Activated naive CD4-positive, alpha-beta T cell treated with anti-CD3 and anti-CD28 coated beads, Interleukin-2, amount 50 U/mL, for 24 hours (primary cell): ENCODE measurements at regions not wholly inside any gene's neighbourhood (a gene's known extent, or its start where the extent isn't known, plus 50 kb on each side); places are given as distances from the start of the nearest gene placed in this dataset.

ENCODE experiments used
- H3K27ac Mint-ChIP-seq: one replicate; pipeline ENCODE4 v1.8.0; 2021; ENCODE audit warnings: mild to moderate bottlenecking, mixed read lengths
- H3K27me3 Mint-ChIP-seq: one replicate; pipeline ENCODE4 v1.8.0; 2021; ENCODE audit warnings: mixed read lengths
- H3K36me3 Mint-ChIP-seq: one replicate; pipeline ENCODE4 v1.8.0; 2021; ENCODE audit warnings: mixed read lengths
- H3K4me1 Mint-ChIP-seq: one replicate; pipeline ENCODE4 v1.8.0; 2021; ENCODE audit warnings: mixed read lengths
- H3K4me3 Mint-ChIP-seq: one replicate; pipeline ENCODE4 v1.8.0; 2021; ENCODE audit warnings: mild to moderate bottlenecking, mixed read lengths
- H3K9me3 Mint-ChIP-seq: one replicate; pipeline ENCODE4 v1.8.0; 2021; ENCODE audit warnings: mixed read lengths

DNA sequence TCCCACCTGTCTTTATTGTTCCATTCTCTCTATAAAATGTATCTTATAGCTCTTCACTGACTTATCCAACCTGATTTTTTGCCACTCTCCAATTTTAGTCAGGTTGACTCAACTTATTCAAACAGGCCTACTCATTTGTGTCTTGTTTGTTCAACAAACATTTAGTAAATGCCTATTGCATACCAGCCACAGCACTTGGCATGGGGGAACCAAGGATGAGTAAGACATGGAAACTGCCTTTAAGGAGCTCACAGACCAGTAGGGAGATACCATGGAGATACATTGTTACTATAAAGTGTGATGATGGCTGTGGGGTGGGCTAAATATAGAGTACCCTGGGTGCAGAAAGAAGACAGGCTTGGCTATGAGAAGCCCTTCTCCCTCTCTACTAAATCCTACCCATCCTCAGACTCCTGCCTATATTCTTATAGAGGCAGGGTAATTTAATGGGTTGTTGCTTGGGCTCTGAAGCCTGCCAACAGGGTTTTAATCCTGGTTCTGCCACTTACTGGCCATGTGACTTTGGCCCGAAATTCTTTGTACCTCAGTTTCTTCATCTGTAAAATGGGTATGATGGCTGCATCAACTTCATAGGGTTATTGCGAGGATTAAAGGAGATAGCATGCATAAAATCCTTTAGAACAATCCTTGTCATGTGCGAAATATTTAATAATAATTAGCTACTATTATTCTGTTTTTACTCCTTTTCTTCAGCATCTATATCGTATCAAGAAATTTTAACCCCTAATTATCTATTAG is 348.5 kb upstream of the UMPS start:
- Mint-ChIP-seq H3K9me3 (no peaks in the 10 kb centered on the region), H3K27me3 (peaks cover 4% of the 10 kb centered on the region), H3K36me3 (no peaks in the 10 kb centered on the region), H3K4me1 (no peaks in the 10 kb centered on the region), H3K4me3 (no peak overlapping the region), H3K27ac (no peak overlapping the region)

DNA sequence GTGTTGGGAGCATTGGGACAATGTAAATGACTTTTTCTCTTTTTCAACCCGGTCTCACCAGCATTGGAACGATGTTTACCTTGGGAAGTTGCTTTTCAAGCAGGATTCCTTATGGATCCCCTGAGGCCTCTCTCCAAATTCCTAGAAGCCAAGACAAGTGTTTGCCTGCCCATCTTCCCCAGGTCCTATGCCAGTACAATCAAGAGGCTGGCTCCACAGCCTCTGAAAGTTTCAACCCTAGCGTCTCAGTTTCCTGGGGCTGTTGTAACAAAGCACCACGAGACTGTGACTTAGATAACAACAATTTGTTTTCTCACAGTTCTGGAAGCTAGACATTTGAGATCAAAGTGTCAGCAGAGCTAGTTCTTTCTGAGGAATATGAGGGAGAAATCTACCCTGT is 347.2 kb upstream of the UMPS start:
- Mint-ChIP-seq H3K4me3 (no peak overlapping the region), H3K4me1 (no peaks in the 10 kb centered on the region), H3K9me3 (no peaks in the 10 kb centered on the region), H3K36me3 (no peaks in the 10 kb centered on the region), H3K27ac (no peak overlapping the region), H3K27me3 (peaks cover 4% of the 10 kb centered on the region)

DNA sequence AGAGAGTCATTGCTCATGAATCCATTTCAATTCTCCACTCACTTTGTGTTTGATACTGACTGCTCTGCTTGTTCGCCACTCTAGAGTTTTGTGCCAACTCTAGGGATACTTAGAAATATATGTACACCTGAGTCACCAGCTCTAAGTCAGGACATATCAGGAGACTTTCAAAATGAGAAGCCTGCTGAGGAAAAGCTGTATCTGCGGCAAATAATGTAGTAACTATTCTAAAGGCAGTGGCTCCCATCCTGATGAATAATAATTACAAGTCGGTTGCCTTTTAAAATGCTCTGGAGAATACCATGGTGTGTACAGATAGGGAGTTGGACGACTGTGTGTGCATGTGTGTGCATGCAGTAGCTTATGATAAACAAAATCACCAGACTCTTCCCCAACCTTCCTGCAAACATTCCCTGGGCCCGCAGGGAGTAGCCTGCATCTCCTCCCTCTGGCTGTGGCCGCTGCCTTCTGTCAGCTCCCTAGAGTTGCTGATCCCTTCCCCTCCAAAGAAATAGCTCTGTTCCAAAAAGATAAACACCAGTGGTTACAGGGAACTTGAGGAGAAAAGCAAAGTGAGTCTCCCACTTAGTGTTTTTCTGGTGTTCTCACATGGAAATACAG is 346.3 kb upstream of the UMPS start:
- Mint-ChIP-seq H3K4me1 (no peaks in the 10 kb centered on the region), H3K27ac (no peak overlapping the region), H3K27me3 (peaks cover 8% of the 10 kb centered on the region), H3K9me3 (no peaks in the 10 kb centered on the region), H3K4me3 (no peak overlapping the region), H3K36me3 (no peaks in the 10 kb centered on the region)

DNA sequence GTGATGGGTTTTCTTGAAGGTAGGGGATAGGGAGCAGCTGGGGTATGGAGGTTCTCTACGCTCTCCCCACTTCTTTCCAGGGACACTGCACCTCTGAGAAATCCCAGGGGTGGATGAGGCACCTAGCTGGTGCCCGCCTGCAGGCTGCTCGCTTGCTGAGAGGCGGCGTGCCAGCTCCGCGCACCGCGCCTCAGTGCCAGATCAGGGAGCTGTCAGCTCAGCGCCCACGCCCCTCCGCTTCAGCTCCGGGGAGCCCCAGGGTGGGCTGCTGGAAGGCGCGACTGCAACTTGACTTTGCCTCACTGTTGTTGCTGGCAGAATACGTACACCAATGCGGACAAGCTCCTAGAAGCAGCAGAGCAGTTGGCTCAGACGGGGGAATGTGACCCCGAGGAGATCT is 345.7 kb upstream of the UMPS start:
- Mint-ChIP-seq H3K27ac (no peak overlapping the region), H3K4me3 (no peak overlapping the region), H3K27me3 (peaks cover 10% of the 10 kb centered on the region), H3K9me3 (no peaks in the 10 kb centered on the region), H3K36me3 (no peaks in the 10 kb centered on the region), H3K4me1 (no peaks in the 10 kb centered on the region)

DNA sequence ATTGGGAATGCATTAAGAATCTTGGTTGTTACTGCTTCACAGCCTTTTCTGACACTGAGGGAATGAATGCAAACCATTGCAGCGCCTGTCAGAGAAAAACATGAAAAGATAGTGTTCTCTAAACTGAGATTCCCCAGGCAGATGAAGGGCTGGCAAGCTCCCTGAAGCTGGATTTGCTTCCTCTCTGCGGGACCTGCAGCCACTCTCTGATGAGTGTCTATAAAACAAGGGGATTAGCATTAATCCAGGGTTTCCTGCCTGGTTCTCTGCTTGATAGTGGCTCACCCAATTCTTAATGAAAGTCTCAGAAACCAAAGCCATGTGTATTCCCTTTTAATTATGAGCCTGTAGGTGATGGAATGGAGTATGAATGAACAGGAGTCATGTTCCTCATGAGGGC is 344.3 kb upstream of the UMPS start:
- Mint-ChIP-seq H3K9me3 (no peaks in the 10 kb centered on the region), H3K27me3 (peaks cover 12% of the 10 kb centered on the region), H3K4me3 (no peak overlapping the region), H3K4me1 (no peaks in the 10 kb centered on the region), H3K36me3 (no peaks in the 10 kb centered on the region), H3K27ac (no peak overlapping the region)

DNA sequence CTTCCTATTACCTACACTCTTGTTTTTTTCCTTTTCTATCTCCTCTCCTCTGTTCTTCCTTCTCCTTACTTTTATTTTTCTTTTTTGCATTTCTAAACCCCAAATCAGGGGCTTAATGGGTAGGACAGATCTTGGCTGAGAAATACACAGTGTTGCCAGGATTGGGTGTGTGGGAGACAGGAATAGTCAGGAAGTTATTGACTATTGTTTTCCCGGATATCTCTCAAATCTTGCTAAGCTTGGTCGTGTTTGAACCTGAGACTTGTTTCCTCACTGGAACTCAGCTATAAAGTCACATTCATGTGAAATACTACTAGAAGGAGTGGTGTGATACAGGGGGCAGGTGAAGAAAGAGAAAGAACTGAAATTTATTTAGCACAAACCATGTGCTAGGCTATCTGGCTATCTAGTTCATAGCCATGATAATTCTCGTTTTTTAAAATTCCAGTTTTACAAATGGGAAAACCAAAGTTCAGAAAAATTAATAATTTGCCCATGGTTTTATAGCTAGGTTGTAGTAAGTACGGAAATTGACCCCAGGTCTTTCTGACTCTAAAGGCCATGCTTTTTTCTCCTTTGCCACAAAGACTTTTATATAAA is 343.2 kb upstream of the UMPS start:
- H3K36me3 Mint-ChIP-seq, result no peaks in the 10 kb centered on the region
- no peak overlapping the region for H3K27ac Mint-ChIP-seq
- peaks cover 12% of the 10 kb centered on the region for H3K27me3 Mint-ChIP-seq
- no peaks in the 10 kb centered on the region for H3K4me1 Mint-ChIP-seq
- no peaks in the 10 kb centered on the region for H3K9me3 Mint-ChIP-seq
- H3K4me3 Mint-ChIP-seq, result no peak overlapping the region

DNA sequence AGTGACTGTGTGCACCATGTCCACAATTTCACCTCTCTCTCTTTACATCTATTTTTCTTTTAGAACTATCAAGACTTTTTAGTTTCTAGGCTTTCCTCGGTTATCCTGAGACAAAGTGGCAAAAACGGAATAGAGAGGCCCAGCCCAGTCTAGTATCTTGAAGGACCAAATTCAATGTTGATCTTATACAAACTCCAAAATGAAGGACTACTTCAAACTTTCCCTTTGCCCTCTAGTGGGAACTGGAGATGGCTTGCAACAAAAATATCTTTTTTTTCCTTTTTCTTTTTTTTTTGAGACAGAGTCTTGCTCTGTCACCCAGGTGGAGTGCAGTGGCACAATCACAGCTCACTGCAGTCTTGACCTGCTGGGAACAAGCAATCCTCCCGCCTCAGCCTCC is 338.5 kb upstream of the UMPS start:
- no peak overlapping the region for H3K4me3 Mint-ChIP-seq
- no peaks in the 10 kb centered on the region for H3K9me3 Mint-ChIP-seq
- H3K27me3 Mint-ChIP-seq, result peaks cover 10% of the 10 kb centered on the region
- H3K27ac Mint-ChIP-seq, result no peak overlapping the region
- H3K4me1 Mint-ChIP-seq, result no peaks in the 10 kb centered on the region
- no peaks in the 10 kb centered on the region for H3K36me3 Mint-ChIP-seq

DNA sequence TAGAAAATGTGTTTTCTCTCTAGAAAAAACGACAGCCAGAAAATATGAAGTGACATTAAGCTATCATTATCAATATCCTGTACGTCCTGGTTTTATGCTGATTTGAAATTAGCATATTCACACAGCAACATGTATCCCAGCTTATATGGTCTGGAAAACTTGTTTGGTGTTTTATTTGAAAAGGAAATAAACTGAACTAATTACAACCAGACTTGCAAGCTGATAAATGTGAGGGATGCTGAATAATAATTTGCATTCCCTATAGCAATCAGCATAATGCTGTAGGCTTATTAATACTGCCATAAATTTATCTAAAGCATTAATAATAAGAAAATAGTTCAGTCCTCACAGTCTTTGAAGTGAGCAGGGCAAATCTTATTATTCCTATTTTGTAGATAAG is 336.9 kb upstream of the UMPS start:
- no peaks in the 10 kb centered on the region for H3K36me3 Mint-ChIP-seq
- no peaks in the 10 kb centered on the region for H3K4me1 Mint-ChIP-seq
- no peak overlapping the region for H3K4me3 Mint-ChIP-seq
- no peaks in the 10 kb centered on the region for H3K9me3 Mint-ChIP-seq
- no peak overlapping the region for H3K27ac Mint-ChIP-seq
- peaks cover 11% of the 10 kb centered on the region for H3K27me3 Mint-ChIP-seq

DNA sequence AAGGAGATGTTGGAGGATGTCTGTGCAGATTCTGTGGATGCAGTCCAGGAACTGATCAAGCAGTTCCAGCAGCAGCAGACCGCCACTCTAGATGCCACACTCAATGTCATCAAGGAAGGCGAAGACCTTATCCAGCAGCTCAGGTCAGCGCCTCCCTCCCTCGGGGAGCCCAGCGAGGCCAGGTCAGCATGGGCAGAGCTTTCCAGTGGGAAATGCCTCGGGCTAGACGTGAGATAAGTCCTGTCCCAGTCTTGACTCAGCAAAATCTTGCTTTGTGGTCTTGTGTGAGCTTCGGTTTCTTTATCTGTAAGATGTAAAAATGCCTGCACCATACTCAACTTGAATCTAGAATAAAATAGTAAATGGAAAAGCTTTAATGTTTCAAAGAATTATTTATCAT is 335.1 kb upstream of the UMPS start:
- peaks cover 5% of the 10 kb centered on the region for H3K27me3 Mint-ChIP-seq
- H3K4me3 Mint-ChIP-seq, result no peak overlapping the region
- no peak overlapping the region for H3K27ac Mint-ChIP-seq
- H3K36me3 Mint-ChIP-seq, result no peaks in the 10 kb centered on the region
- H3K9me3 Mint-ChIP-seq, result no peaks in the 10 kb centered on the region
- H3K4me1 Mint-ChIP-seq, result no peaks in the 10 kb centered on the region

DNA sequence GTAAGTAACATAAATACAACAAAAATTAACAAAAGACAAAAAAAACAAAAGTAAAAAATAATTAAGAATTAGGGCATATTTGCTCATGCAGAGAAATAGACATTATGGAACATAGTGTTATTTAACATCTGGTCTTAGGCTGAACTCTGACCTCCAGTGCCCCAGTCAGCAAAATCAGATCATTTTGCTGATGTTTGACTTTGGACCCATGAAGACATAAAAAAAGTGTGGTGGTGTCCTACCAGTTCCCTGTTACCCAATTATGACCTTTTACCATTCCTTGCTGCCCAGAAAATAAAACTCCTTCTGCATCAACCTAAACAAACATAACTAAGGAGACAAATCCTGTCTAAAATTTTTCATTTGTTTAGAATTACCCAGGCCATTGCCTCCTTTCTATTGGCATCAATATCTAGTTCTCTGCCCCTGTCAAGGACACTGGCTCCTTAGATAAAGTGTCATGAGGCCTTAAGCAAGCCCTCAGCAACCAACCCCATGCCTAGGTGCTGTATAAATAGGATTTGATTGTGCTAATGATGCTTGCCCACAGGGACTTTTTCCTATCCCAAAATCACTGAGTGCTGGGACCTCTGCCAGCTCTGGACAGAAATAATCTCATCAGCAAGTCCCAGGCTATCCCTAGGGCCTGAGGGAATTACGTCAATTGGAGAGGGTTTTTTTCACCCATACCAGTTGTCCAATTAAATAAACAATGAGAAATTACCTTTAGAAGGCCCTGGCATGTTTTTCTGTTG is 334.5 kb upstream of the UMPS start:
- Mint-ChIP-seq H3K4me3 (no peak overlapping the region), H3K36me3 (no peaks in the 10 kb centered on the region)

DNA sequence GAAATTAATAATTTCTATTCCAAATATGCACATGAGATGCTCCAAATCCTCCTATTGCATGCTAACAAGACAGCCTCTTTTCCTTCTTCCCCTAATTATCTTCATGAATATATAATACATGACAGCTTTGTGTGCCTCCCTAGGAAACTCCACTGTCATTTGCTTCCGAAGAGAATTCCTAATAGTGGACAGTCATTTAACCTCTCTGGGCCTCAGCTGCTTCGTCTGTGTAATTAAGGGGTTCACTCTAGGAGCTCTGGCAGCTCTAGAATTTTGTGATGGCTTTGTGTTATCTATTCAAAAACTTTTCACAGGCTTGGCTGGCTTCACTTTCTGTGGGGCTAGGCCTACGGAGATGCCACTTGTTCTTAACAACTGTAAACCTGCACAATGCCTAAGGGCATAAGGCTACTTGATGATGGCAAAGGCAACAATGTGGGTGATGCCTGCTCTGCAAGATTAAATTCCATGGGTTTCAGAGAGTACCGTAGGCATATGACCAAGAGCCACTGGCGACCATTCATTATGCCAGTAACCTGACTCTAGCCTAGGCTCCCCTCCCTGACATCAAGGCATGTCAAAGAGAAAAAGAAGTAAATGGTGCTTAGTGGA is 333.8 kb upstream of the UMPS start:
- no peak overlapping the region for H3K27ac Mint-ChIP-seq

More for the DNA sequence above, 334.5 kb upstream of the UMPS start:
- no peak overlapping the region for H3K27ac Mint-ChIP-seq
- H3K4me1 Mint-ChIP-seq, result no peaks in the 10 kb centered on the region
- peaks cover 4% of the 10 kb centered on the region for H3K27me3 Mint-ChIP-seq
- no peaks in the 10 kb centered on the region for H3K9me3 Mint-ChIP-seq

DNA sequence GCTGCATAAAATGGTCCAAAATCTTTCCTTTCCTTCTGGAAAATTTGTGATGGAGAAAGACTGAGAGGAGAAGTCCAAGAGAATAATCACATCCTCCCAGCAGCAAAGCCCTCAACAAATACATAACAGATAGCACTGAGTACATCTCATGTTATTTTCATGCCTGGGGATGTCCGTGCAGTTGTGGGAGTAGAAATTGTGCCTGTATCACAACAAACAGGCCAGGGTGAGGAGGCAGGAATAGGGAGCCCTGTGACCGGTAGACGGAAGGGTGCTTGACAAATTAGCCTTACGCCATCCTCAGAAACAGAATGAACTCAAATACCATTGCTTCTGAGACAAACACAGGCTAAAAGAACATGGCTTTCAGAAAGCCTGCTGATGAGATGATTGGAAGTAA is 333.2 kb upstream of the UMPS start:
- Mint-ChIP-seq H3K4me3 (no peak overlapping the region), H3K27ac (no peak overlapping the region), H3K9me3 (no peaks in the 10 kb centered on the region), H3K27me3 (peaks cover 4% of the 10 kb centered on the region), H3K36me3 (no peaks in the 10 kb centered on the region), H3K4me1 (no peaks in the 10 kb centered on the region)

More for the DNA sequence above, 333.8 kb upstream of the UMPS start:
- no peaks in the 10 kb centered on the region for H3K4me1 Mint-ChIP-seq
- no peaks in the 10 kb centered on the region for H3K36me3 Mint-ChIP-seq
- H3K4me3 Mint-ChIP-seq, result no peak overlapping the region
- peaks cover 4% of the 10 kb centered on the region for H3K27me3 Mint-ChIP-seq
- no peaks in the 10 kb centered on the region for H3K9me3 Mint-ChIP-seq

DNA sequence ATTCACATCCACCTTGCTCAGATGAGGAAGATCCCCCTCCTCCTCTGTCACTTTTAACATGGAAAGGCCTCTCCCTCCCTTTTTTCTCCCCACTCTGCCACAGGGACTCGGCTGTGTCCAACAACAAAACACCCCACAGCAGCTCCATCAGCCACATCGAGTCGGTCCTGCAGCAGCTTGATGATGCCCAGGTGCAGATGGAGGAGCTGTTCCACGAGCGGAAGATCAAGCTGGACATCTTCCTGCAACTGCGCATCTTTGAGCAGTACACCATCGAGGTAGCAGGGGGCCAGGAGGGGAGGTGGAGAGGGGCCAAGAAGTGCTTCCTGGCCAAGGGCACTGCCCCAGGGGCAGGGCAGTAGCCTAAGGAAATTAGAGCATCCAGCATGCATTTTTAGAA is 331.7 kb upstream of the UMPS start:
- no peaks in the 10 kb centered on the region for H3K9me3 Mint-ChIP-seq
- no peak overlapping the region for H3K27ac Mint-ChIP-seq
- H3K36me3 Mint-ChIP-seq, result no peaks in the 10 kb centered on the region
- peaks cover 5% of the 10 kb centered on the region for H3K27me3 Mint-ChIP-seq
- no peaks in the 10 kb centered on the region for H3K4me1 Mint-ChIP-seq
- H3K4me3 Mint-ChIP-seq, result no peak overlapping the region

DNA sequence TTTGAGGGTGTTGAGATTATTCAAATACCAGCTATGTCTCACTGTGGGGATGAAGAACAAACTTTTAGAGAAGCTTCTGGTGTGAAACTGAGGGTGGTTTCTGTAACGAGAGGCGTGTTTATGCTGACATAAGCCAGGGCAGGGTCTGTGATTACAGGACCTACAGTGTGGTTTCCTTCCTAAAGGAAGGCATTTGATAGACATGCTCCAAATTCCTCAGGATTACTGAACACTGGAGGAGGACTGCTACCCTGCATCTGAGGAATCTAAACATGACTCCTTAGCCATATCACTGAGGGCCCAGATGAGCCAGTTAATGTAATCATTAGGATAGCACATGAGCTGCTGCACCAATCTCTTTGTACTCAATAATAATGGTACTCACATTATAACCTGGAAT is 328.4 kb upstream of the UMPS start:
- Mint-ChIP-seq H3K27me3 (peaks cover 5% of the 10 kb centered on the region), H3K27ac (no peak overlapping the region), H3K36me3 (no peaks in the 10 kb centered on the region), H3K4me1 (no peaks in the 10 kb centered on the region), H3K4me3 (no peak overlapping the region), H3K9me3 (no peaks in the 10 kb centered on the region)

DNA sequence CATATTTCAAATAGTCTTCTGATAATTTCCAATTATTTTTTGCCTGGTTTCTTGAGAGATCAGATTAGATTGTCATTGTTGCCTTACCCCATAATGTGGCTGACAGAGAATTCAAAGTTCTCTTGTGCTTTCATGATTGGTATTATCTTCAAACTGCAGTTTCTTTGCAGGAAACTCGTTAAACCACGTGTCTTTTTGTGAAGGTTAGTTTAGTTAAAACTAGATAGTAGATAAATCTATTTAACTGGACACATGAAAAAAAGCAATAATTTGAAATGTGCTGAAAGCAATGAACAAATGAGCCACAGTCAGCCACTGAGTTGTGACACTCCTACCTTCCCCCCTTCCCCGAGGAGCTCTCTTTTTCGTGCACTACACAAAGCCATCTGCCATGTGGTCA is 327.5 kb upstream of the UMPS start:
- no peaks in the 10 kb centered on the region for H3K36me3 Mint-ChIP-seq
- H3K27ac Mint-ChIP-seq, result no peak overlapping the region
- peaks cover 4% of the 10 kb centered on the region for H3K27me3 Mint-ChIP-seq
- H3K4me1 Mint-ChIP-seq, result no peaks in the 10 kb centered on the region
- H3K4me3 Mint-ChIP-seq, result no peak overlapping the region
- no peaks in the 10 kb centered on the region for H3K9me3 Mint-ChIP-seq
